SK-N-SH (cell line): ENCODE measurements at regions not wholly inside any gene's neighbourhood (a gene's known extent, or its start where the extent isn't known, plus 50 kb on each side); places are given as distances from the start of the nearest gene placed in this dataset.

Experiments
- CTCF ChIA-PET: fragments of 300-600, 350-600 bp; formaldehyde crosslinking; extraction: SDS; loops from one replicate; lab custom pipeline; 2021; lab: Yijun Ruan, JAX
- POLR2A ChIA-PET: fragments of 350-600 bp; sonication (Branson Sonifier 250); formaldehyde crosslinking; extraction: SDS; loops from one replicate; lab custom pipeline; 2020; ENCODE audit warnings: antibody characterized with exemption, inconsistent platforms; lab: Yijun Ruan, JAX
- DNase-seq: peaks from one replicate; pipeline ENCODE4 v3.0.0; 2012
- H2AFZ ChIP-seq: fragments of 200-600 bp; sonication (generic); 2 replicates; pipeline ENCODE4 v1.8.1; 2016; ENCODE audit warnings: antibody characterized with exemption, mild to moderate bottlenecking, low read depth
- H3F3A ChIP-seq: fragments of 200-600 bp; sonication (generic); replicated peaks from 2 replicates; pipeline ENCODE3; 2016; ENCODE audit warnings: antibody characterized with exemption, mild to moderate bottlenecking; ENCODE audit not compliant: insufficient read depth
- H3K27ac ChIP-seq, 2 experiments: fragments of 200-500 bp in 1 of 2; fragments of 200-600 bp in 1 of 2; sonication (Bioruptor generic) in 1 of 2; sonication (generic), shearing (Covaris generic) in 1 of 2; 2 replicates each; pipeline versions ENCODE4 v1.5.1 to v1.6.1; 2014 to 2016; ENCODE audit warnings: low read depth in 2 of 2, inconsistent platforms in 1 of 2, low read length in 1 of 2, mild to moderate bottlenecking in 1 of 2, mixed read lengths in 1 of 2
- H3K27me3 ChIP-seq: fragments of 200-600 bp; sonication (generic), shearing (Covaris generic); 2 replicates; pipeline ENCODE4 v1.6.1; 2016; ENCODE audit warnings: mixed run types; ENCODE audit not compliant: insufficient read depth
- H3K36me3 ChIP-seq, 2 experiments: fragments of 200-500 bp in 1 of 2; fragments of 200-600 bp in 1 of 2; sonication (Bioruptor generic) in 1 of 2; sonication (generic) in 1 of 2; replicated peaks in 1 of 2; 2 replicates each; pipeline versions ENCODE3 to v1.5.1; 2014 to 2016; ENCODE audit warnings: low read length in 1 of 2, mild to moderate bottlenecking in 1 of 2; ENCODE audit not compliant: insufficient read depth in 2 of 2, control insufficient read depth in 1 of 2
- H3K4me1 ChIP-seq, 2 experiments: fragments of 200-500 bp in 1 of 2; fragments of 200-600 bp in 1 of 2; sonication (Bioruptor generic) in 1 of 2; sonication (generic), shearing (Covaris generic) in 1 of 2; 2 replicates each; pipeline versions ENCODE4 v1.5.1 to v1.6.1; 2014 to 2016; ENCODE audit warnings: low read depth in 1 of 2, low read length in 1 of 2, mixed run types in 1 of 2; ENCODE audit not compliant: insufficient read depth in 2 of 2, control insufficient read depth in 1 of 2
- H3K4me2 ChIP-seq: fragments of 200-600 bp; sonication (generic), shearing (Covaris generic); 2 replicates; pipeline ENCODE4 v1.6.1; 2017; ENCODE audit warnings: mixed run types
- H3K4me3 ChIP-seq, 2 experiments: fragments of 200-500 bp in 1 of 2; fragments of 200-600 bp in 1 of 2; sonication (Bioruptor generic) in 1 of 2; sonication (generic), shearing (Covaris generic) in 1 of 2; 2 replicates each; pipeline versions ENCODE4 v1.5.1 to v1.8.1; 2014 to 2016; ENCODE audit warnings: low read depth in 2 of 2, inconsistent platforms in 1 of 2, low read length in 1 of 2, mild to moderate bottlenecking in 1 of 2, mixed read lengths in 1 of 2, moderate library complexity in 1 of 2
- H3K79me2 ChIP-seq: fragments of 200-600 bp; sonication (generic); 2 replicates; pipeline ENCODE4 v1.8.1; 2017; ENCODE audit warnings: mild to moderate bottlenecking; ENCODE audit not compliant: insufficient read depth
- H3K9ac ChIP-seq: fragments of 200-600 bp; sonication (generic); 2 replicates; pipeline ENCODE4 v1.6.1; 2017; ENCODE audit warnings: mixed run types
- H3K9me2 ChIP-seq: fragments of 200-600 bp; sonication (generic); 2 replicates; pipeline ENCODE4 v1.6.1; 2017; ENCODE audit warnings: mixed run types
- H3K9me3 ChIP-seq: fragments of 200-600 bp; sonication (generic); 2 replicates; pipeline ENCODE4 v1.6.1; 2017; ENCODE audit warnings: mixed run types, mild to moderate bottlenecking, moderate library complexity
- H4K20me1 ChIP-seq: fragments of 200-600 bp; sonication (generic); 2 replicates; pipeline ENCODE4 v1.6.1; 2017; ENCODE audit warnings: mild to moderate bottlenecking, mixed run types; ENCODE audit not compliant: insufficient read depth
- ELF1 ChIP-seq: IDR thresholded peaks from 2 replicates; pipeline ENCODE4 v1.4.0; 2012
- EP300 ChIP-seq, 2 experiments: IDR thresholded peaks; 2 replicates each; pipeline versions ENCODE4 v1.4.0 to v1.6.1; 2012; ENCODE audit warnings: borderline replicate concordance in 1 of 2, low read depth in 1 of 2, low read length in 1 of 2
- EZH2phosphoT487 ChIP-seq: fragments of 200-600 bp; sonication (generic); IDR thresholded peaks from 2 replicates; pipeline ENCODE4 v1.6.1; 2017; ENCODE audit warnings: low read depth, mixed run types, mild to moderate bottlenecking, antibody characterized with exemption, moderate library complexity, borderline replicate concordance
- FOXJ3 ChIP-seq: sonication (generic); formaldehyde crosslinking; IDR thresholded peaks from 2 replicates; pipeline ENCODE4 v1.5.1; 2020; ENCODE audit warnings: mild to moderate bottlenecking, missing genetic modification reagents
- GATA2 ChIP-seq: sonication (generic); formaldehyde crosslinking; IDR thresholded peaks from 2 replicates; pipeline ENCODE4 v1.5.0; 2020; ENCODE audit warnings: mild to moderate bottlenecking, missing genetic modification reagents
- JUND ChIP-seq: IDR thresholded peaks from 2 replicates; pipeline ENCODE4 v1.4.0; 2012
- MEF2A ChIP-seq: IDR thresholded peaks from 2 replicates; pipeline ENCODE4 v1.4.0; 2012; ENCODE audit warnings: low read depth, borderline replicate concordance
- MXI1 ChIP-seq: IDR thresholded peaks from 2 replicates; pipeline ENCODE4 v1.6.1; 2012; ENCODE audit warnings: mild to moderate bottlenecking, low read depth, low read length, improper control_type of control experiment
- NFIC ChIP-seq: IDR thresholded peaks from 2 replicates; pipeline ENCODE4 v1.4.0; 2012; ENCODE audit warnings: borderline replicate concordance
- POLR2AphosphoS5 ChIP-seq: IDR thresholded peaks from 2 replicates; pipeline ENCODE4 v1.6.1; 2012; ENCODE audit warnings: low read depth, low read length
- RCOR1 ChIP-seq: fragments of 150-350 bp; IDR thresholded peaks from 2 replicates; pipeline ENCODE4 v1.6.1; 2017; ENCODE audit warnings: antibody characterized with exemption, low read length
- RFX5 ChIP-seq: IDR thresholded peaks from 2 replicates; pipeline ENCODE4 v1.6.1; 2012; ENCODE audit warnings: mild to moderate bottlenecking, improper control_type of control experiment, low read length
- SMC3 ChIP-seq: IDR thresholded peaks from 2 replicates; pipeline ENCODE4 v1.6.1; 2012; ENCODE audit warnings: low read depth, low read length, improper control_type of control experiment
- YY1 ChIP-seq: IDR thresholded peaks from 2 replicates; pipeline ENCODE4 v1.4.0; 2012; ENCODE audit warnings: low read depth, mild to moderate bottlenecking
- WGBS: methylation state at CpG from one replicate; pipeline ENCODE4 v1.1.6; 2017; ENCODE audit warnings: low lambda C conversion rate; 5-methylcytosine and 5-hydroxymethylcytosine counted together
- TF ChIP-seq, protein P1 (sequence below): fragments of 150-350 bp; IDR thresholded peaks from 2 replicates; pipeline ENCODE4 v1.6.1; 2016; ENCODE audit warnings: mild to moderate bottlenecking, low read depth, low read length
- TF ChIP-seq, protein P2 (sequence below): fragments of 200-600 bp; sonication (generic); IDR thresholded peaks from 2 replicates; pipeline ENCODE4 v1.6.1; 2017; ENCODE audit warnings: antibody characterized with exemption, mild to moderate bottlenecking, moderate library complexity
- TF ChIP-seq, protein P3 (sequence below): IDR thresholded peaks from 2 replicates; pipeline ENCODE4 v1.4.0; 2012; ENCODE audit warnings: low read depth, borderline replicate concordance
- TF ChIP-seq, protein P4 (sequence below): IDR thresholded peaks from 2 replicates; pipeline ENCODE4 v1.4.0; 2012; ENCODE audit warnings: low read depth
- TF ChIP-seq, protein P5 (sequence below): fragments of 150-350 bp; IDR thresholded peaks from 2 replicates; pipeline ENCODE4 v1.6.1; 2017; ENCODE audit warnings: antibody characterized with exemption, low read length, low read depth, borderline replicate concordance

DNA sequence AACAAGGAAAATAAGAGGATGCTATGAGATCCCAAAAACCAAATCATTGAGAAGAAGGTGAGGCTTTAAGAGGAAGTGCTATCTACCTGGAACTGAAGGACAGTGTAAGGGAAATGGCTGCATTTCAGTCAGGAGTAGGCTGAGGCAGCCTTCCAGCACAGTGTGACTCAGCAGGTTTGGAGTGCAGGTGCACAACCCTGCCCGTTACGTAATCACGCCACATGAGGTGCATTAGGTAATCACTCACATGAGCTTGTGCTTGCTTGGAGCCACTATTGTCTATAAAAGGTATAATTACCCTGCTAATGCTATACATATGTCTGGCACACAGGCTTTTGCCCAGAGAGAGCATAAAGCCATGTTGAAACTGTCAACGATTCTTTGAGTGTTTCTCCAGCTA lies 74.9 kb downstream of the DIO2 start (continued):
- TF ChIP-seq, protein P1, sequence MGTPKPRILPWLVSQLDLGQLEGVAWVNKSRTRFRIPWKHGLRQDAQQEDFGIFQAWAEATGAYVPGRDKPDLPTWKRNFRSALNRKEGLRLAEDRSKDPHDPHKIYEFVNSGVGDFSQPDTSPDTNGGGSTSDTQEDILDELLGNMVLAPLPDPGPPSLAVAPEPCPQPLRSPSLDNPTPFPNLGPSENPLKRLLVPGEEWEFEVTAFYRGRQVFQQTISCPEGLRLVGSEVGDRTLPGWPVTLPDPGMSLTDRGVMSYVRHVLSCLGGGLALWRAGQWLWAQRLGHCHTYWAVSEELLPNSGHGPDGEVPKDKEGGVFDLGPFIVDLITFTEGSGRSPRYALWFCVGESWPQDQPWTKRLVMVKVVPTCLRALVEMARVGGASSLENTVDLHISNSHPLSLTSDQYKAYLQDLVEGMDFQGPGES, result no peak
- no peak for TF ChIP-seq GATA2 (CRISPR knock-in tag)

DNA sequence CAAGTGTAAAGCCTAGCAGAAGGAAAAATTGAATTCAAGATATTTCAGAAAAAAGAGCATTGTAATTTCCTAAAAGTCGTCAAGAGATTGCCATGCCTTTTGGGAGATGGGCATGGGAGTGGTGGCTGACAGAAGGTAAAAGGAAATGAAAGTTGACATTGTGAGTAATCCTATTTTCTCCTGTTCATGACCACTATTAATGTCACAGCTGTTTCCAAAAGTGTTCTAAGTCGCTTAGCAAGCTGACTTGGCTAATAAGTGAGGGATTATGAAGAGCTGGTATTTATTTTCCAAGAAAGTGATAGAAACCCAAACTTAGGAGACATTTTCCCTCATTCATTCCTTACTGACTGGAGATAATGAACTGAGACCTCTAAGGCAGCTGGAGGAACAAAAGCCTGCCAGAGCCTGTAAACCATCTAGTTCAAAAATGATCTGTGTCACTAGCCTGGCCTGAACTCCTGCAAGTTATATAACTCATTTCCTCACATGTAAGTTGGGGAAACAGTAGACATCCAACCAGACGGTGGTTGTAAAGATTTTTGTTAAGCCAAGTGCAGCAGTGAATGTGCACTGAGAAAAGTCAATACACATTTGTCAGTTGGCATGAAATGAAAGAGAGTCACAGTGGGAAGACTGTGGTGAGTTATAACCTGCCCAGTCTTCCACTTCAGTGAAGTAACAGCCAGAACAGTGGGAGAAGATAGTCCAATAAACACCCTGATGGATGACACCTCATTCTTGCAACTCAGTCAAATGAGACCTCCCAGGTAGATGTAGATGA lies 75.8 kb downstream of the DIO2 start:
- no peaks in the 10 kb centered on the region for H3K9me2 ChIP-seq
- ChIA-PET POLR2A (no interaction called here), CTCF (no interaction called here)
- no peak overlapping the region for H2AFZ ChIP-seq
- H3K4me1 ChIP-seq, result no peaks in the 10 kb centered on the region
- no peak overlapping the region for H3K9ac ChIP-seq
- H3F3A ChIP-seq, result no peaks in the 10 kb centered on the region
- no peak overlapping the region for H3K4me3 ChIP-seq
- H3K79me2 ChIP-seq, result no peaks in the 10 kb centered on the region
- DNase-seq, result no peak
- H3K27me3 ChIP-seq, result no peaks in the 10 kb centered on the region
- no peaks in the 10 kb centered on the region for H3K36me3 ChIP-seq
- no peaks in the 10 kb centered on the region for H3K9me3 ChIP-seq
- no peak overlapping the region for H3K27ac ChIP-seq
- 3% methylated on average over 3 of the region's 3 CpGs for WGBS
- H4K20me1 ChIP-seq, result no peaks in the 10 kb centered on the region
- TF ChIP-seq, protein P2, sequence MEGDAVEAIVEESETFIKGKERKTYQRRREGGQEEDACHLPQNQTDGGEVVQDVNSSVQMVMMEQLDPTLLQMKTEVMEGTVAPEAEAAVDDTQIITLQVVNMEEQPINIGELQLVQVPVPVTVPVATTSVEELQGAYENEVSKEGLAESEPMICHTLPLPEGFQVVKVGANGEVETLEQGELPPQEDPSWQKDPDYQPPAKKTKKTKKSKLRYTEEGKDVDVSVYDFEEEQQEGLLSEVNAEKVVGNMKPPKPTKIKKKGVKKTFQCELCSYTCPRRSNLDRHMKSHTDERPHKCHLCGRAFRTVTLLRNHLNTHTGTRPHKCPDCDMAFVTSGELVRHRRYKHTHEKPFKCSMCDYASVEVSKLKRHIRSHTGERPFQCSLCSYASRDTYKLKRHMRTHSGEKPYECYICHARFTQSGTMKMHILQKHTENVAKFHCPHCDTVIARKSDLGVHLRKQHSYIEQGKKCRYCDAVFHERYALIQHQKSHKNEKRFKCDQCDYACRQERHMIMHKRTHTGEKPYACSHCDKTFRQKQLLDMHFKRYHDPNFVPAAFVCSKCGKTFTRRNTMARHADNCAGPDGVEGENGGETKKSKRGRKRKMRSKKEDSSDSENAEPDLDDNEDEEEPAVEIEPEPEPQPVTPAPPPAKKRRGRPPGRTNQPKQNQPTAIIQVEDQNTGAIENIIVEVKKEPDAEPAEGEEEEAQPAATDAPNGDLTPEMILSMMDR, result no peak
- TF ChIP-seq MXI1 (no peak), GATA2 (CRISPR knock-in tag) (no peak)
- no peak overlapping the region for H3K4me2 ChIP-seq

DNA sequence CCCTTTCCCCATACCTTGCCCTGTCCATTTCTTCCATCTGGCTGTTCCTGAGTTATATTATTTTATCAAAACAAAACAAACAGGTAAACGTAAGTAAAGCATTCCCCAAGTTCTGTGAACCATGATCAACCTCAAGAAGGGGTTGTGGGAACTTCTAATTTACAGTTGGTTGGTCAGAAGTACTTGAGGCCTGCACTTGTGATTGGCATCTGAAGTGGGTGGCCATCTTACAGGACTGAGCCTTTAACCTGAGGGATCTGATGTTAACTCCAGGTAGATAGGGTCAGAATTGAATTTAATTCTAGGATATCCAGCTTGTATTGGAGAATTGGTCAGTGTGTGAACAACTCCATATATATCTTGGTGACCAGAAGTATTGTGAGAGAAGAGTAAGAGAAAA lies 77.0 kb downstream of the DIO2 start:
- Histone ChIP-seq H3K9me3 (no peaks in the 10 kb centered on the region), H3K4me2 (no peak overlapping the region), H3K4me3 (no peak overlapping the region), H3K79me2 (no peaks in the 10 kb centered on the region), H3F3A (no peaks in the 10 kb centered on the region), H4K20me1 (no peaks in the 10 kb centered on the region), H3K36me3 (no peaks in the 10 kb centered on the region), H3K27me3 (no peaks in the 10 kb centered on the region), H3K4me1 (no peaks in the 10 kb centered on the region), H3K9me2 (no peaks in the 10 kb centered on the region), H3K27ac (no peak overlapping the region), H2AFZ (no peak overlapping the region), H3K9ac (no peak overlapping the region)
- DNase-seq, result no peak
- TF ChIP-seq JUND (no peak), POLR2AphosphoS5 (no peak), MXI1 (no peak), FOXJ3 (CRISPR knock-in tag) (no peak), ELF1 (no peak), EP300 (IDR thresholded peaks at IDR 0.05; ENCODE audit: borderline replicate concordance in 1 of 2, low read depth in 1 of 2, low read length in 1 of 2) (no peak), RFX5 (no peak), NFIC (no peak), MEF2A (no peak), EZH2phosphoT487 (no peak), RCOR1 (no peak), SMC3 (no peak), YY1 (no peak)
- TF ChIP-seq, protein P3, sequence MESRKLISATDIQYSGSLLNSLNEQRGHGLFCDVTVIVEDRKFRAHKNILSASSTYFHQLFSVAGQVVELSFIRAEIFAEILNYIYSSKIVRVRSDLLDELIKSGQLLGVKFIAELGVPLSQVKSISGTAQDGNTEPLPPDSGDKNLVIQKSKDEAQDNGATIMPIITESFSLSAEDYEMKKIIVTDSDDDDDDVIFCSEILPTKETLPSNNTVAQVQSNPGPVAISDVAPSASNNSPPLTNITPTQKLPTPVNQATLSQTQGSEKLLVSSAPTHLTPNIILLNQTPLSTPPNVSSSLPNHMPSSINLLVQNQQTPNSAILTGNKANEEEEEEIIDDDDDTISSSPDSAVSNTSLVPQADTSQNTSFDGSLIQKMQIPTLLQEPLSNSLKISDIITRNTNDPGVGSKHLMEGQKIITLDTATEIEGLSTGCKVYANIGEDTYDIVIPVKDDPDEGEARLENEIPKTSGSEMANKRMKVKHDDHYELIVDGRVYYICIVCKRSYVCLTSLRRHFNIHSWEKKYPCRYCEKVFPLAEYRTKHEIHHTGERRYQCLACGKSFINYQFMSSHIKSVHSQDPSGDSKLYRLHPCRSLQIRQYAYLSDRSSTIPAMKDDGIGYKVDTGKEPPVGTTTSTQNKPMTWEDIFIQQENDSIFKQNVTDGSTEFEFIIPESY, result no peak
- TF ChIP-seq, protein P4, sequence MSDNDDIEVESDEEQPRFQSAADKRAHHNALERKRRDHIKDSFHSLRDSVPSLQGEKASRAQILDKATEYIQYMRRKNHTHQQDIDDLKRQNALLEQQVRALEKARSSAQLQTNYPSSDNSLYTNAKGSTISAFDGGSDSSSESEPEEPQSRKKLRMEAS, result no peak
- TF ChIP-seq, protein P5, sequence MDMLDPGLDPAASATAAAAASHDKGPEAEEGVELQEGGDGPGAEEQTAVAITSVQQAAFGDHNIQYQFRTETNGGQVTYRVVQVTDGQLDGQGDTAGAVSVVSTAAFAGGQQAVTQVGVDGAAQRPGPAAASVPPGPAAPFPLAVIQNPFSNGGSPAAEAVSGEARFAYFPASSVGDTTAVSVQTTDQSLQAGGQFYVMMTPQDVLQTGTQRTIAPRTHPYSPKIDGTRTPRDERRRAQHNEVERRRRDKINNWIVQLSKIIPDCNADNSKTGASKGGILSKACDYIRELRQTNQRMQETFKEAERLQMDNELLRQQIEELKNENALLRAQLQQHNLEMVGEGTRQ, result no peak
- 0% methylated on average over 1 of the region's 1 CpG for WGBS
- CTCF ChIA-PET, result interaction anchor here (1.7 kb wide), 1 partner anchor 21 kb away, joined by 3 read pairs; no protein-coding TSS in a partner anchor
- POLR2A ChIA-PET, result no interaction called here
